ENCODE measurements at regions not wholly inside any gene's neighbourhood (a gene's known extent, or its start where the extent isn't known, plus 50 kb on each side); places are given as distances from the start of the nearest gene placed in this dataset.

DNA sequence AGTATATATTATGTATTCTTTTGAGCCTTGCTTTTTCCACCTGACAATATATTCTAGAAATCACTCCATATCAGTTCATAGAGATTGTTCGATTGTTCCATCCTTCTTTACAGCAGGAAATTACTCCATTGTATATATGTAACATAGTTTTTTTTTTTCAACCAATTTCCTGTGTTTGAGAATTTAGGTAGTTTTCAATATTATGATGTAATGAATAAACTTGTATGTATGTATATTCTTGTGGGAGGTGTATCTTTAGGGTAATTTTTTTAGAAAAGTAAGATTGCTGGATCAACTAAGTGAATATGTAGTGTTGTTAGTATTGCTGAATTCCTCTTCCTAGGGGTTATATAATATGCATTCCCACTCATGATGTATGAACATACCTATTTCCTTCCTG lies 165.9 kb upstream of the PITX1 start:
- no peak for DNase-seq

DNA sequence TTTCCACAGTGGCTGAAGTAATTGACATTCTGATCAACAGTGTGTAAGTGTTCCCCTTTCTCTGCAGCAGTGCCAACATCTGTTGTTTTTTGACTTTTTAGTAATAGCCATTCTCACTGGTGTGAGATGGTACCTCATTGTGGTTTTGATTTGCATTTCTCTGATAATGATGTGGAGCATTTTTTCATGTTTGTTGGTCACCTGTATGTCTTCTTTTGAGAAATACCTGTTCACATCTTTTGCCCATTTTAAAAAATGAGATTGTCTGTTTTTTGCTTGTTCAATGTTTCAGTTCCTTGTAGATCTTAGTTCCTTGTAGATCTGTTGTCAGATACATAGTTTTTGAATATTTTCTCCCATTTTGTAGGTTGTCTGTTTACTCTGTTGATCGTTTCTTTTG lies 162.5 kb upstream of the PITX1 start:
- no peak for DNase-seq

DNA sequence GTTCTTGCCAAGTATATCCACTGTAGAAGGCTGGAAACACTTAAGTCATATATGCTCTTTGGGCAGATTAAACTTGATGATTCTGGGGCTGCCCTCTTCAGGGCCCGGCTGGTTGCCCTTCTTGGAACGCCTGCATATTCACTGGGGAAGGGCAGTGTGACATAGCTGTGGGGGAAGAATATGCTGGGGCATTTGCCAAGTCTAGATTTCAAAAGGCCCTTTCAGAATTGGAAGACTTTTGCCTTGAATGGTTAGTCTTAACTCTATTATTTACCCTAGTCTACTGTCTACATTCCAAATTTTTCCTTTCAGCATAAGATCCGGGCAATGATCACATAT lies 161.2 kb upstream of the PITX1 start:
- DNase-seq: no peak

DNA sequence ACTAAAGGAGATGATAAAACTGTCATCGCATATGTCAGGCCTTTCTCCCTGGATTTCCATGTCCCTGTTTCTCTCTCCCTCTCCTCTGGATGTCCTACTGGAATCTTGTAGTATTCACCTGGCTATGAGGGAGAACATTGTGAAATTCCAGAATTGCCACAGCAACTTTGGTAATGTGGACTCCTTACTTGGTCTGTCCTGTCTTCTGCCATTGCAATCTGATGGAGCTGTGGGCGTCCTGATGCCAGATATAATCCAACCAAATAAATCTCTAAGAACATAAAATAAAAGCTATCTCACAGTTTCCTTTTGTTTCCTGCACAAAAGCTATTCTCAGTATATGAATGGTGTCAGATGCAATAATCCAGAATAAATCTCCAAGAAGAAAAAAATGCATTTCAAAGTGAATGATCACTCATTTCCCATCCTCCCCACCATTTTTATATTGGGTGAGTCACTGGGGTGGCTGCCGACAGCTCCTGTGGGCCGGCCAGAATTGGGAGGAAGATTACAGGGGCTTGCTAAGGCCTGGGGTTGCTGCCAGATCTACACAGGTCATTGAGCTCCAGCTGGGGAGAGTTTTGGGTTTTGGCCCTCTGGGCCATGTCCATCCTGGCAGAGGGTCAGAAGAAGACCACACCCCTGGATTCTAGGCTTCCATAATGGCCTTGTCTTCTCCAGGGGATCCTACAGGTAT lies 160.7 kb upstream of the PITX1 start:
- DNase-seq: no peak

DNA sequence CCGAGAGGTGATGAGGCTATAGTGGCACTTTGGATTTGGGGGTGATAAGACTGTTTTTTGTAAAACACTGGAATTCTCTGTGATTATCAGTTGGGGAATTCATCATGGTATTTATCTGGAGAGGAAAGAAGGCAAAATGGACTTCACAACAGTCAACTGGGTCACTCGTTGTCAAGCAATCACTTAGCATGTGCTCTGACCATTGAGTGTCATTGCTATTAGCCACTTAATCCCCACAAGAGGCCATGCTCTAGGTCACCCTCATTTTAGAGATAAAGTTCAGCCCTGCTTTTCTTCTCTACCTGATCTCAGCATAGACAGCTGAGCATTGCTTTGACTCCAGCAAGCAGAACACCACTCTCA lies 160.1 kb upstream of the PITX1 start:
- no peak for DNase-seq

DNA sequence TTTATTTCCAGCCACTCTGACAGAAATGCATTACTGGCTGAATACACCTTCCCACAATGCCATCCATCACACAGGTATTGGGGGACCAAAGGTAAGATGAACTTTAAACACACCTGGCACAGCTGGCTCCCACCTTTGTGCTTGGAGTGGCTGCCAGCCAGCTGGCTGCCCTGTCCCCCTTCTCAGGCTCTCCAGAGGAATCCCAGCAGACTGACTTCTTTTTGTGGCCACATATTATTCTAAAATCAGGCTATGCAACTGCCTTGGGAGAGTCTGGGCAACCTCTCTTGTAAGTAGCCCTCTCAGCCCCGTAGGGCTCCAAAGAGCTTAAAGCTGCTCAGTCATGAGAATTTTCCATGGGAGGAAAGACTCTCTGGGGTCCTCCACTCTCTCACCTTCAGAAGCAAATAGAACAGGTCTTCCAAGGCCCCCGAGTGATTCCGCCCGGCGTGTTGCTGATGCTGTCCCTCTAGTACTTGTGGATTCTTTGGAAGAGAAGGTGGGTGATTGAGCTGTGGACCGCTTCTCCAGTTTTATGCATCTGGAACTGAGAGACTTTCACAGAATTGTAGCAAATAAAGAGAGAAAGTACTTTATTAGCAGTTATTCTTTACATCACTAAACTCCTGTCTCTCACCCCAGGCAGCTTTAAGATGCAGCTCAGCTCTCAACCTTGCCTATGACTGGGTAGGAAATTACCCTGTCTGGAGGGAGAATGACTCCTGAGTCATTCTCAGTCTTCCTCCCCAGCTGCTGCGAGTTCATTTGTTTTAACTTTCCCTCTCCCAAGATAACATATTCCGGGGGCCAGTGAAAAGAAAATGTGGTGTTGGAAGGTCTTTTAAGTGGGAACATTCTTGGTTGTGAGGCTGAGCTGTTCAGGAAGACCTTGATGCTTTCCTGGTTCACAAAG lies 159.4 kb upstream of the PITX1 start:
- DNase-seq: peak; percentile 0

DNA sequence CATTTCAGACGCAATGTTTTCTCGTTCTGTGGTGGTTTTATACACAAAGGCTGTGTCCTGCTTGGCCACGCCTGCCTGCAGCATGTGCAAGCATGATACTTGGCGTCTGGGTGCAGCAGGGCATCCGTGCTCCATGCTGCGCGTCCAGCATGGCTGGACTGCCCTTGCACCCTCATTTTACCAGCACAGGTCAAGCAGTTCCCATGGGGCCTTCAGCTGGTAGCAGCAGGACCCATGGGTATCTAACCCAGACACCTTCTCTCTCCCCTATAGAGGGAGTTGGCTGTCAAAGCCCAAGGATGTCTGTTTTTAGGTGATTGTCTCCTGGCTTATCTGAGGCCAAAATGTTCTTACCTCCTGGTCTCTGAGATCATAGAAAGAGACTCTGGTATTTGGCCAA lies 158.3 kb upstream of the PITX1 start:
- no peak for DNase-seq

DNA sequence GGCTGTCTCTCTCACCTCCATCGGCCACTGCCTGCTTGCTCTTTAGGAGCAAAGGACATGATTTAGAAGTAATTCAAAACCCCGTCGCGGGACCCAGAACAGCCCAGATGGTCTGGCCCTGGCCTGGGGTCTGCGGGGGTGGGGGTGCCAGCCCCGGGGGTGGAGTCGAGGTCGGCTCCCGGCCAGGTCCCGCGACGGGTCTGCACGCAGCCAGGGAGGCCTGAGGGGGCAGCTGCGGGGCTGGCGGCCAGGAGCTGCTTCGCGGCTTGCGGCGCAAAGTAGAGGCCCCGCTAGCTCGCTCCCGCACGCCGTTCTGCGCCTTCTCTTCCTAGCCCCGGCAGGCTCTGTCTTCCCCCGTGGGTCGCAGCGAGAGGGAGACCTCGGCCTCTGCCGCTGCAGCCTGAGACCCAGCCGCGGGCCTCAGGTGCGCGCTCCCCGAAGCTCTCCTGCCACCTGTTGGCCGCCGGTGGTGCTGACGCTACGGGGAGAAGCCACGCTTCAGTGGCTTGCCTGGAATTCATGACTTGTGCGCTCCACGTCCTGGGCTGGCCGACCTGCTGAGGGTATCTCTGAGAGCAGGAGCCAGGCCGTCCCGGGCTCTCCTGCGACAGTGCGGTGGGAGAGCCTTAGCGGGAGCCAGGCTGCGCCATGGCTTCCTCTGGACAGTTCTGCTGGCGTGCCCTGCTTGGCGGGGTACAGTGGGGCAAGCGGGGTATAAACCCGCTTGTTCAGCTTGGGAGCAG lies 157.2 kb upstream of the PITX1 start:
- DNase-seq: peak; percentile 81

DNA sequence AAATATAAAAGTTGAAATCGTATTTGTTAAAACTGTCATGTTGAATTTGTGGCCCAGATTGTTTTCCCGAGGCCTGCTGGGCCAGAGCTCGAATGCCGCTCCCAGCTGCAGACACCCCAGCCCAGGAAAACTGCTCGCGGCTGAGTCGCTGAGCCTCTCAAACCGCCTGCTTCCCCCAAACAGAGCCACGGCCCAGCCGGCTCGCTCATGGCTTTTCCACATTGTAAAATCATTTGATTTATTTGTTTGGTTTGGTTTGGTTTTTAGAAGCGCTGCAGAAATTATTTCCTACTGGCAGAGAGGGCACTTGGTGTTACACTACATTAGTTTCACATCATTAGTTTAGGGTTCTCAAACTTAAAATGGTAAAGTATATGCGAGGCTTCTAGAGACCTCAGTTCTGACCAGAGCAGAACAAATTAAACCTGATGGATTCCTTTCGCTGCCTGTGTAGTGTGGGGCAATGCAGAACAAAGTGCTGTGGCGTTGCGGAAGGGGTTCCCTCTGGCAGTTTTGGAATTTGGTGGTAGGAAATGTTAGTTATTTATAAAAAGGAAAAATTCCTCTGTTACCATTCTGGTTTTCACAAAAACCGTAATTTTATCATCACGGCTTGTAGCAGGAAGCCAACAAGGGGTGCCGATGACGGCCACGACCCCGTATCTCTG lies 156.5 kb upstream of the PITX1 start:
- no peak for DNase-seq

DNA sequence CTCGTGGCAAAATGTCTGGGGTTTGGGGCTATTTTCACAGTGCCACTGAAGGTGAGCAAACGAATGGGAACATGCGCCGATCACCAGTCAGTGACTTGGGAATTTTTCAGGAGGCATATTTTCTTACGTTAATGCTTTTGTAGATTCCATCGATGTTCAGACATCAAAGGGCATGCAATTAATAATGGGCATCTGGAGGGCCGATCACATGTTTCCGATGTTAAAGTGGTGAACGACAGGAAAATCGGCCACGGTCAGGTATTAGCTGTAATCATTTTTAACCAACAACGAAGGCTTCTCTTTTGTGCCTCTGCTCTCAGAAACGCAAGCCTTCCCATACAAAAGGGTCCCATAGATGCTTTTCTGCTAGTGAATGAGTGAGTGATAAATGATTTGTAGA lies 155.0 kb upstream of the PITX1 start:
- no peak for DNase-seq

DNA sequence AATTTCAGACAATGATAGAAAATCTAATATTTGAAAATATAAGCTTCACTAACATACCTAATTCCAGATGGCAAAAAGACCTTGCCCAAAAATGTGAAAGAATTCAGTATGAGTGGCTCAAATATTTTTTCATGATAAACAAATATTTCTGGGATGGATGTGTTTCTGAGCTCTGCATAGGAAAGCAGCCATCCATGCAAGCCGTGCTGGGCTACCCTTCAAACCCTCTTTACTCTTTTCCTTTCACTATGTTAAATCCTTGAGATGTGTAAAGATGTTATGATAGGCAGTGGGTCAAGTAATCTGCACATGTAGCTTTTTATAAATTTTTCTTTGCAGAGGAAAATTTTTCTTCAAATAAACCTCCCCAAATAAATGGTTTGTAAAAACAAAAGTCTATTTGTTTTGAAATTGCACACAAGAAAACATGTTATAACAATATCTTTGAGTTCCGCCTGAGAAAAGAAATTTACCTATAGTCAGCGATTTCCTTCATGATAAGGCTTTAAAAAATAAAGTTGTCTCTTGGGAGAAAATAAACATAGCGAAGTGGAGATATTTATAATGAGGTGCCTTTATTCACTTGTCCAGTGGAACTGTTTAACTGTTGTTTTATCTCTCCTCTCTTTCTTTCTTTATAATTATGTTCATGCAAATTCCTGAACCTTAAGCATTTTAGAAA lies 154.3 kb upstream of the PITX1 start:
- DNase-seq: no peak

DNA sequence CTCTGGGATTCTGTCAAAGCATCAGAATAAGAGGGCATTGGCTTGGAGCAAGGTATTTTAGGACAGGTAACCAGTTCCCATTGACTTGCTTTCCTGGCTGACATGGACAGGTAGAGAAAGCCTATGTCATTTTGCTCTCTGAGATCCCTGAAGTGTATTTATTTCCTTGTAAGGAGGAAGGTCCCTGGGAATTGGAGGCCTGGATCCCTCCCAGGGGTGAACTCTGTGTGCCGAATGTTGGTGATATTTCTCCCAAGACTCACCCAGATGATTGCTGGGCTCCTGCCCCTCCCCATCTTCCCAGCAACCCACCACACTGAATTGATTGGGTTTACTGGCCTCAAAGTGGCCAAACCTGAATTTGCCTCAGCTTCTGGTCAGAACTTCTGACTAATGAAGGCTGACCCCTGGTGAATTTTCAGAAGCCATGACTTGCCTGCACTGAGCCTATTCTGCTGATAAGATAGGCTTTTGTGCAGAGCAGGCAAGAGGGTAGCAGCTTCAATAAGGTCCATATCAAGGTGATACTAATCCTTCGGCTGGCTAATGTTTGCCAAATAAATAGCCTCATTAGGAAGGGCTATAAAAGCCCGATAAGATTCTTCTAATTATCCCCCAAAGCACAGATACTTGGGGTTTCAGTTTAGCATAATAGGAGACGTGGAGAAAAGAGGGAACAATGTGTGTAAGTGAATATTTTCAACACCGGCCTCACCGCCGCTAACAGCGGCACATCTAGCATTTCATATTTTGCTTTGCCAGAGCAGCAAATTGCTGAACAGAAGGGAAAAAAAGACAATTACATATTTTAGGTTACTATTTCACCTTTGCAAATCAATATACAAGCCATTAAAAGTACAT lies 152.9 kb upstream of the PITX1 start:
- DNase-seq: no peak

DNA sequence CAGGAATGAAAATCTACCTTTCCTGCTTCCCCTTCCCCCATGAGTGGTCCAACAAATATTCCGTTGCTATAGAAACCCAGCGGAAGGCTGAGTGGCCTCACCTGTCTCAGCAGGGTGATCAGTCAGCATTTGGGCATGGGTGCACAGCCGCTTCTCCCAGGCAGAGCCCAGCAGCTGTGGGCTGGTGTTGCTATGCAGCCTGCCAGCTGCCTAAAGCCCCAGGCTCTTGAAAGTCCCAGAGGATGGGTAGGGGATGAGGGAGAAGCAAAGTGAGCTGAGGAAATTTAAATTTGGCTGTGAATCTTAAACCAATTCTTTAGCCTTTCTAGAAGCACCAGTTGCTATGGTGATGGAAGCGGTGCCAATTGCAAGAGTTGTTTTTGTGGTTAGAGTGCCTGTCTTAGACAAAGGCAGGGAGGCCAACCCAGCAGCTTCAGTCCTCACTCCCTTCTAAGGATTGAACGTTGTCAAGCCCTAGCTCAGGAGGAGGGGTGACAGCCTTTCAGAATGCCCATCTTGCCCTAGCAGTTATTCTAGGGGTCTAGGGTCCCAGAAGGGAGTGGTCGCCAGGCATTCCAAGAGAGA lies 151.5 kb upstream of the PITX1 start:
- no peak for DNase-seq

DNA sequence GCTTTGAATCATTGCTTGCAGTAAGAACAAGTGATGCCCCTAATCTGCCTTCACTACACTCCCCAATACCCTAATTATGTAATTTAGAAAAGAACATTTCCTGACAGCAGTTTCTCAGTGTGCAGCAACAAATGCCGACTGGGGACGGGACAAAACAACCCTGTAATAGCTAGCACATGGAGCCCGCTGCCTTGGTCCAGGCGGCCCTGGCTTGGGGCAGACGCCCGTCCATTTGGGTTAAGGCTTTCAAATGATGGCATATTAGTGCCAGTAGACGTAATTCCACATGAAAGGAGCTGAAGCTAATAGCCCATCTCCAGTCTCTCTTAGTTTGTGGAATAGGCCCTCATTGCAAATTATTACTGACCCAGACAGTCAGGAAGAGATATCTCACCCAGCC lies 150.6 kb upstream of the PITX1 start:
- DNase-seq: no peak

DNA sequence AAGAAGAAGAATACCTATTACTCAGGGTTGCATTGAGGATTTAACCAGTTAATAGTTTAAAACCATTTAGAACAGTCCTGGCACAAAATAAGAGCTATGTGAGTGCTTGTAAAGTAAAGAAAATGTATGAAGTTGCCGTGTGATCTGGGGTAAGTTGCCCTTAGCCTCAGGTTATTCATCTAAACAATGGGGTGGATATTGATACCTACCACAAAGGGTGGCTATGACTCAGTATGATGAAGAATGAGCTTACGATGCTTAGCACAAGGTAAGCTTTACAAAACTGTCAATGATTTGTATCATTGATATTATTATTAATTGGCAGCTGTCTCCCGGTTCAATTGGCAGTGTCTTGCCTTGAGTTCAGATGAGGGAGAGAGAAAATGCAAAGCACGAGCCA lies 149.4 kb upstream of the PITX1 start:
- DNase-seq: no peak

DNA sequence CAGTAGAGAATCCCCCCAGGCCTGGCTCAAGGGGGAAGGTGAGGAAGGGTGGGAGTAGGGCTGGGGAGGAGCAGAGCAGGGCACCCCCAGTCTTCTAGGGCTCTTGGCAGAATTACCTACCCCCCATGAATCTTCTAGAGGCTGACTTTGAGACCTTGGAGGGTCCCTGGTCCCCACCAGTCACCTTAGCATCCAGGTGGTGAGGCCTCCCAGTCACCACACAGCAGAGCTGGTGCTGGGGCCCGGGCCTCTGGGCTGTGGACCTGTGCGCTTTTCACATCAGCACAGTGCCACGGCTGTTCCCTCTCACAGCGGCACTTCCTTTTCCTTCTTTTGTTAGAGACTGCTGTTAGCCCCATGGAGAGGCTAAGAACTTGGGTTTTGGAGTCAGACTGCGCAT lies 148.6 kb upstream of the PITX1 start:
- DNase-seq: no peak

DNA sequence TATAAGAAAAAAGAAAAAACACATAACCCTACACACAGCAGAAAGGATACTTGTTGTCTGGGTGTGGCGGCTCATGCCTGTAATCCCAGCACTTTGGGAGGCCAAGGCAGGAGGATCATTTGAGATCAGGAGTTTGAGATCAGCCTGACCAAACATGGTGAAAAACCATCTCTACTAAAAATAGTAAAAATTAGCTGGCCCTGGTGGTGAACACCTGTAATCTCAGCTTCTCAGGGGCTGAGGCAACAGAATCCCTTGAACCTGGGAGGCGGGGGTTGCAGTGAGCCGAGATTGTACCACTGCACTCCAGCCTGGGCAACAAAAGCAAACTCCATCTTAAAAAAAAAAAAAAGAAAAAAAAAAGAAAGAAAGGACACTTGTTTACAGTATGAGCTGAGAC lies 147.6 kb upstream of the PITX1 start:
- no peak for DNase-seq

DNA sequence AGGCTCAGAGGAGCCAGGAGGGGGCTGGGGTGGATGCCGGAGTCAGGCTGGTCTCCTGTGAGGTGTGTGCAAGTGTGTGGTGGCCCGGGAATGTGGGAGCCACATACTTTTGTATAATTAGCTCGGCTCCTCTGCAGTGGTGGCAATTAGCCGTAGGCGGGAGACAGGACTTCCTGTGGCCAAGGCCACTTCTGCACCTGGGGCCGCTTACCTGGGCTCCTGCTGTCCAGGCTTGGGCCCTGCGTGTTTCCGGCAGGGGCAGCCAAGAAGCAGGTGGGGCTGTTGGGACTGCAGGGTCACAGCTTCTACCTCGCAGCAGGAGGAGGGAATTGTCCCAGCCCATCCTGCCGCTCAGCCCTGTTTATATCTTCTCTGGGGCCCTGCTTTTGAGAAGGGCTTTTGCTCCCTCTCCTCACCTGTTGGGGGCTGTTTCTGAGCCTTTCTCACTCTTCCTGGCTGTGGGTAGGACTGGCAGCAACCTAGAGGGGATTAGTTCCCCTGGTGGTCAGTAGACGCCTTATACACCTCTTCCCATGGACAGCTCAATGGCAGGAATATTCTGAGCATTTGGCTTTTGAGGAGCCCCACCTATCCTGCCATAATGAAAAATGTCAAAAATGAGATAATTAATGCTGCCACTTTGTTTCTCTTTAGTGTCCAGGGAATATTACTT lies 145.4 kb upstream of the PITX1 start:
- DNase-seq: no peak

DNA sequence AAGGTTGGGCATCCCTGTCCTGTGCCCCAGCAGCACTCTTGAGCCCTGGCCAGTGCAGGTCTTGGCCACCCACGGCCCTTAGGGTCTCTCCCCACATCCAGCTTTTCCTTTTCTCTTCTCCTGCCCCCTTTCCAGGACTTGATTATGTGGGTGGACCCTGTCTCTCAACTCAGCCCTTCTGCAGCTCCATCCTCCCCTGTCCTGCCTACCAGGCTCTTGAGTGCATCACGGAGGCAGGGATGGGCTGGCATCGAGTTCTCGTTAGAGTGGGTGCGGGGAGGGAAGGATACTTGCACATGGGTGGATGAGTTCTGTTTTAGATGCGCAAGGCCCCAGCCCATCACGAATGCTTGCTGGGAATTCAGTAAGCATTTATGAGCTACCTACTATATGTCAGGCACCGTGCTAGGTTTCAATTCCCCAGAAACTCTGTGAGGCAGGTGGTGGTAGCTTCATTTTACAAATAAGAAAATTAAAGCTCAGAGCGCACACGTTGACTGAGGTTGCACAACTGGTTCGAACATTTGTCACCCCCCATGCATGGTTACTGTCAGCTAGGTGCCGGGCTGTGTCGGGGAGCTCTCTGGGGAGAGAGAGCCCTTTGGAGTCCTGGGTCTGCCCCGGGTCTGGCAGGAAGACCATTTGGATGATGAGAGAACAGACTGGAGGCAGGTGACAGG lies 144.6 kb upstream of the PITX1 start:
- no peak for DNase-seq

DNA sequence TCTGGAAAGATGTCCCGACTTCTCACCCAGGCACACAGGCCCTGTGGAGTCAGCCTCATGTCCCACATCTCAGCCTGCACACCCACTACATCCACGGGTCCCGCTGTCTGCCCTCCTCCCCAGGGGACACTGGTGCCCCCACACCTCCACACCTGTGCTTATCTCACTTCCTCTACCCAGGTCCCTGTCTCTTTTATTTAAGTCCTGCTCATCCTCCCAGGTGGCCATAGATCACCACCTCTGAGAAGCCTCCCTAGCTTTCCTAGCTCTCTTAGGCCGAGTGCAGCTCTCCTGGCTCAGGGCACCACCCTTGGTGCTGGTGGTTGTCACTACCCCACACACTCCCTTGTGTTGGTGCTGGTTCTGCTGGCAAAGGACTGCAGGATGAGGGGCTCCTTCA lies 143.6 kb upstream of the PITX1 start:
- DNase-seq: no peak
